CD4-positive, alpha-beta T cell treated with Interferon alpha-2 for 1 hour (primary cell): ENCODE measurements at regions not wholly inside any gene's neighbourhood (a gene's known extent, or its start where the extent isn't known, plus 50 kb on each side); places are given as distances from the start of the nearest gene placed in this dataset.

ENCODE experiments used
- DNase-seq, 2 donors: peaks; one replicate each; pipeline ENCODE4 v3.0.0-alpha.2; 2020 to 2022

- DNase-seq = peak in 1 of 2 donors; percentile 18
Measured at GRCh38 chr1:119565131-119565772, 58.2 kb downstream of the HSD3B1 start.

GRCh38 chr1:119569095-119569494 is 62.1 kb downstream of the HSD3B1 start:
- no peak for DNase-seq
